GM12878 (cell line): ENCODE measurements at regions not wholly inside any gene's neighbourhood (a gene's known extent, or its start where the extent isn't known, plus 50 kb on each side); places are given as distances from the start of the nearest gene placed in this dataset.

Experiments used
- BHLHE40 ChIP-seq, 2 experiments: fragments of 450-650 bp in 1 of 2; IDR thresholded peaks; 2 replicates each; pipeline ENCODE4 v1.6.1; 2011 to 2017; ENCODE audit warnings: low read depth in 2 of 2, borderline replicate concordance in 1 of 2, improper control_type of control experiment in 1 of 2, low read length in 1 of 2, mild to moderate bottlenecking in 1 of 2
- BRCA1 ChIP-seq: IDR thresholded peaks from 2 replicates; pipeline ENCODE4 v1.6.1; 2011; ENCODE audit warnings: low read depth, low read length, improper control_type of control experiment
- CEBPB ChIP-seq, 2 experiments: fragments of 150-350 bp in 1 of 2; IDR thresholded peaks; 2 replicates each; pipeline ENCODE4 v1.6.1; 2012 to 2014; ENCODE audit warnings: low read depth in 2 of 2, low read length in 2 of 2, borderline replicate concordance in 1 of 2, inconsistent platforms in 1 of 2
- CHD4 ChIP-seq: fragments of 200-600 bp; sonication (generic); IDR thresholded peaks from 2 replicates; pipeline ENCODE4 v1.6.1; 2016; ENCODE audit warnings: mild to moderate bottlenecking
- CTCF ChIP-seq, 3 experiments: IDR thresholded peaks in 2 of 3; conservative IDR thresholded peaks in 1 of 3; 2 replicates each; pipeline ENCODE4 v1.5.1; 2011; ENCODE audit warnings: low read depth in 3 of 3, low read length in 3 of 3, mild to moderate bottlenecking in 3 of 3, control low read depth in 2 of 3, moderate library complexity in 2 of 3, inconsistent platforms in 1 of 3, mixed read lengths in 1 of 3; ENCODE audit not compliant: control insufficient read depth in 2 of 3, insufficient read depth in 1 of 3; ENCODE audit errors: extremely low read depth in 1 of 3
- EZH2 ChIP-seq: IDR thresholded peaks from 2 replicates; pipeline ENCODE4 v1.6.1; 2012; ENCODE audit warnings: low read depth, mild to moderate bottlenecking, control low read depth, inconsistent platforms, low read length, borderline replicate concordance; ENCODE audit not compliant: control insufficient read depth
- MYC ChIP-seq: IDR thresholded peaks from 2 replicates; pipeline ENCODE4 v1.6.1; 2011; ENCODE audit warnings: mild to moderate bottlenecking, low read length, moderate library complexity, inconsistent platforms; ENCODE audit not compliant: insufficient read depth, insufficient replicate concordance, insufficient read length, severe bottlenecking
- REST ChIP-seq: IDR thresholded peaks from 2 replicates; pipeline ENCODE4 v1.6.1; 2012; ENCODE audit warnings: mild to moderate bottlenecking, low read depth, low read length

GRCh38 chr20:39702701-39703349 lies 740.7 kb downstream of the DHX35 start:
- TF ChIP-seq BRCA1 (no peak), EZH2 (no peak), BHLHE40 (IDR thresholded peaks at IDR 0.05; ENCODE audit: borderline replicate concordance in 1 of 2, low read depth in 2 of 2, low read length in 1 of 2) (no peak), REST (no peak), CTCF (IDR thresholded peaks at IDR 0.05 in 2 of 3, conservative IDR thresholded peaks at IDR 0.05 in 1 of 3; ENCODE audit: control insufficient read depth in 2 of 3, extremely low read depth in 1 of 3, insufficient read depth in 1 of 3, low read depth in 3 of 3, low read length in 3 of 3) (no peak), CEBPB (IDR thresholded peaks at IDR 0.05; ENCODE audit: borderline replicate concordance in 1 of 2, low read depth in 2 of 2, low read length in 2 of 2) (no peak), MYC (no peak), CHD4 (no peak)
